Thoracic aorta (tissue), 2 donors: ENCODE measurements at regions not wholly inside any gene's neighbourhood (a gene's known extent, or its start where the extent isn't known, plus 50 kb on each side); places are given as distances from the start of the nearest gene placed in this dataset.

Experiments used
- ATAC-seq: fragments of 150-250 bp; one replicate; pipeline ENCODE4 v1.8.0; 2017; ENCODE audit warnings: low read depth; ENCODE audit not compliant: insufficient number of reproducible peaks, low FRiP score
- DNase-seq: peaks from one replicate; pipeline ENCODE4 v3.0.0-alpha.2; 2020; ENCODE audit warnings: low spot score
- H3K27ac ChIP-seq, 2 donors: fragments of 200-600 bp; sonication (generic); 1 replicate in 1 of 2; 2 replicates in 1 of 2; pipeline ENCODE4 v1.5.1; 2016; ENCODE audit warnings: mild to moderate bottlenecking in 2 of 2, moderate library complexity in 2 of 2
- H3K27me3 ChIP-seq: fragments of 200-600 bp; sonication (generic); replicated peaks from 2 replicates; pipeline ENCODE4 v1.6.0; 2016; ENCODE audit warnings: mild to moderate bottlenecking; ENCODE audit not compliant: insufficient read depth
- H3K36me3 ChIP-seq: fragments of 200-600 bp; sonication (generic); one replicate; pipeline ENCODE4 v1.5.1; 2016
- H3K4me1 ChIP-seq, 2 donors: fragments of 200-600 bp; sonication (generic); 1 replicate in 1 of 2; 2 replicates in 1 of 2; pipeline versions ENCODE4 v1.5.1 to v1.6.0; 2016; ENCODE audit warnings: low read depth in 2 of 2, mild to moderate bottlenecking in 1 of 2; ENCODE audit not compliant: control insufficient read depth in 1 of 2
- H3K4me3 ChIP-seq: fragments of 200-600 bp; sonication (generic); 2 replicates; pipeline ENCODE4 v1.5.1; 2016; ENCODE audit warnings: mild to moderate bottlenecking
- H3K9me3 ChIP-seq: fragments of 200-600 bp; sonication (generic); 2 replicates; pipeline ENCODE4 v1.5.1; 2016
- TF ChIP-seq, protein P1 (sequence below): fragments of 200-600 bp; sonication (generic); IDR thresholded peaks from one replicate; pipeline ENCODE4 v1.5.1; 2019; ENCODE audit warnings: antibody characterized with exemption

DNA sequence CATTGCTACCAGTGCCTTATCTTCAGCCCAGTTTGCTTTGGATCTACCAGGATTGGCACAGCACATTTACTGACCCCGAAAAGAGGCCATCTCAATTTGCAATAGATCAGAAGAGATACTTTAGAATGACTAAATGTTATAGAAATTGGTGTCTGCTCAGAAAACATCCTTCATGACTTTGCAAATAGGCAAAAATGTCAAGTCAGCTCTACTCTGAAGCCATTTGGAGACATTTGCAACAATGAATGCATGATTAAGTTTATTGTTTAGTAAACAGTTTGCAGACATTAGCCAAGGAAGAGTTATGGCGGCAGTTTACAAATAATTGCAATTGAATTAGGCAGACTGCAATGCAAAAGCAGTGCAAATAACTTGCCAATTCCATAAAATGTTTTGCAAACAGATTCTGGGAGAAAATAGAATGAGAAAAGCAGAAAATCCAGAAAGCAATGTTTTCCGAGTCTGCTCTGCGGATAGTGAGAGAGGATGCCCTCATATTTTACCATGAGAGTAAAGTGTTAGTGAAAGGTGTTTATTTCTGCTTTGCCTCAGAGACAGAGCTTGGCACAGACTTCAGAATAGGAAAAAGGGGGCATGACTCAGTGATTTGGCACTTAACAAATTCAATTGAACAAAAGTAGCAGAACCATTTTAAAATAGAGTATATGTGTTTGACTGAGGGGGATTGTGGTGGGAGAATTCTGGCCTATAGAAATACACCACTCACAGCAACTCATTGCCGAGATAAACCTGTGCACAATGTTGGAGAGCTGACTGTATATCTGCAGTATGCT, 334.9 kb upstream of the NR2F2 start:
- no peaks in the 10 kb centered on the region for H3K9me3 ChIP-seq
- DNase-seq: no peak
- H3K36me3 ChIP-seq: no peaks in the 10 kb centered on the region
- no peak overlapping the region for H3K27ac ChIP-seq
- H3K27me3 ChIP-seq: no peaks in the 10 kb centered on the region
- TF ChIP-seq, protein P1, sequence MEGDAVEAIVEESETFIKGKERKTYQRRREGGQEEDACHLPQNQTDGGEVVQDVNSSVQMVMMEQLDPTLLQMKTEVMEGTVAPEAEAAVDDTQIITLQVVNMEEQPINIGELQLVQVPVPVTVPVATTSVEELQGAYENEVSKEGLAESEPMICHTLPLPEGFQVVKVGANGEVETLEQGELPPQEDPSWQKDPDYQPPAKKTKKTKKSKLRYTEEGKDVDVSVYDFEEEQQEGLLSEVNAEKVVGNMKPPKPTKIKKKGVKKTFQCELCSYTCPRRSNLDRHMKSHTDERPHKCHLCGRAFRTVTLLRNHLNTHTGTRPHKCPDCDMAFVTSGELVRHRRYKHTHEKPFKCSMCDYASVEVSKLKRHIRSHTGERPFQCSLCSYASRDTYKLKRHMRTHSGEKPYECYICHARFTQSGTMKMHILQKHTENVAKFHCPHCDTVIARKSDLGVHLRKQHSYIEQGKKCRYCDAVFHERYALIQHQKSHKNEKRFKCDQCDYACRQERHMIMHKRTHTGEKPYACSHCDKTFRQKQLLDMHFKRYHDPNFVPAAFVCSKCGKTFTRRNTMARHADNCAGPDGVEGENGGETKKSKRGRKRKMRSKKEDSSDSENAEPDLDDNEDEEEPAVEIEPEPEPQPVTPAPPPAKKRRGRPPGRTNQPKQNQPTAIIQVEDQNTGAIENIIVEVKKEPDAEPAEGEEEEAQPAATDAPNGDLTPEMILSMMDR: no peak
- no peak overlapping the region for H3K4me3 ChIP-seq
- no peak for ATAC-seq
- peaks cover 0 to 6% of the 10 kb centered on the region in 2 donors for H3K4me1 ChIP-seq

DNA sequence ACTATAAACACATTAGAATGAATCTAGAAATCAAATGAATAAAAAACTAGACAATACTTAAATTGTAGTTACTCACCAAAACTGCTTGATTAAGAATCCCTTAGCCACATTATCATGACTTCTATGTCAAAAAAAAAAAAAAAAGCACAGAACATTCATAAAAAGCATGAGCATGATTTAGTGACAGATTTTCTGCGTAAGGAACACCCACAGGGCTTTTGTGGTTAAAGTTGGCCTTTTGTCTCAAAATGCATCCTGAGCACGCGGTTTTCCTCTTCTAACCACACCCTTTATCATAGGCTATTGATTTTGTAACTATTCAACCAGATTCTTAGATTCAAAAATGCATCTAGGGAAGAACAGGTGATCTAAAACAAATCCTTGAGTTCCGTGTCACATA, 334.0 kb upstream of the NR2F2 start:
- TF ChIP-seq, protein P1: no peak
- ATAC-seq (no peak), DNase-seq (no peak)
- no peak overlapping the region for H3K27ac ChIP-seq
- H3K4me1 ChIP-seq: peaks cover 0 to 6% of the 10 kb centered on the region in 2 donors
- H3K36me3 ChIP-seq: no peaks in the 10 kb centered on the region
- no peaks in the 10 kb centered on the region for H3K9me3 ChIP-seq
- no peaks in the 10 kb centered on the region for H3K27me3 ChIP-seq
- H3K4me3 ChIP-seq: no peak overlapping the region

DNA sequence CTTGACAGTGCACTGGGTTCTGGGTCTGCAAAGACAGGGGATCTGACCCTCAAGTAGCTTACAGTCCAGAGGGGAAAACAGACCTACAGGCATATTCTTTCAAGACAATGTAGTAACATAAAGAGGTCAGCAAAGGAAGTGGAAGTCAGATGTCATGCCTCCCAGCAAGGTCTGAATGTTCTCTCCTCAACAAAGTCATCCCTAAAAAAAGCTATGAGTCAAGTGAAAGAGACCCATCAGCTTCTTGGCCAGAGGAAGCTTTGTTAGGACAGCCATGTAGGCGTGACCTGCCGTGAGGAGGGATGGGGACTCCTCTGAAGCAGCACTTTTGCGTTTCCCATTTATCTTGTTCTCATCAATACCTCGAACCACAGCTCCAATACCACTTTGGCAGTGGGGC, 331.6 kb upstream of the NR2F2 start:
- Histone ChIP-seq H3K36me3 (no peaks in the 10 kb centered on the region), H3K4me3 (no peak overlapping the region), H3K4me1 (peaks cover 0 to 6% of the 10 kb centered on the region in 2 donors), H3K27ac (no peak overlapping the region), H3K27me3 (no peaks in the 10 kb centered on the region), H3K9me3 (no peaks in the 10 kb centered on the region)
- DNase-seq: no peak
- TF ChIP-seq, protein P1: no peak
- no peak for ATAC-seq

DNA sequence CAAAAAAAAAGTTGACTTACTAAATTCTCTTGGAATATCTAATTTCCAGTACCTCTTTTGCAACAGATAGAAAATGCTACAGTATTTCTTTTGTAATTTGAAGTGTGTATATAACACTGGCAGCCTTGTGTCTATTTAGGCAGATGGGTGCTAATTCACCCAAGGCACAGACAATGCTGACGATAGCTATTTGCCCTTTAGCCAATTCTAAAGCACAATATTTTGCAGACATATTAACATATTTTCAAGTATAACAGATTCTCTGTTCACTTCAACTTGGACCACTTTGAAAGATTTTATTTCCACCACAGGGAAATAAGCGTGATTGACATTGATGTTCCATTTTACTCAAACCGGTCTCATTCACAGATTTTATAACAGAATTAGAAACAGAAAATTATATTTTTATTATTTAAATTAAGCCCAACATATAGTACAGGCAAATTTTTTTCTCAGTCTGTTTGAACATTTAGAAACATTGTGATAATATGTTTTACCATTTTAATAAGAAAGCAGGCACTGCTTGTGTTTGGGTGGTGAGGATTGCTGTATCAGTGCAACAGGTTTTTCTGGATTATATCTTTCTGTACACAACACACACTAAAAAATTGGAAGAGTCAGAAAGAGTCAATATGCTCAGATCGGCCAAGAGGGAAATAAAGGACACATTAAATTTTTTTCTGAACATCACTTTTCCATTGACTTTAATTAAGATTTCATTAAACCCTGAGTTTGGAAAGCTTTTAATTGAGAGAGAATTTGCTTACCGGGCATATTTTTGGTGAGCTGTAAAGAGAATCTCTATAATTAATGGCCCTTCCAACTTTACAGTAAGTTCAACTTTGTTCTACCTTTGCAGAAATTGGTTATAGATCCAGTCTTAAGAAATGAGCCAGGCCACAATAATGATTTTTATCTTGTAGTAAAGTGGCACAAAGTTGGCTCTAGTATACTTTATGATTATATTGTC, 327.3 kb upstream of the NR2F2 start:
- no peaks in the 10 kb centered on the region for H3K9me3 ChIP-seq
- no peak overlapping the region for H3K27ac ChIP-seq
- H3K27me3 ChIP-seq: no peaks in the 10 kb centered on the region
- H3K4me3 ChIP-seq: no peak overlapping the region
- TF ChIP-seq, protein P1: no peak
- no peaks in the 10 kb centered on the region for H3K36me3 ChIP-seq
- peaks cover 3 to 13% of the 10 kb centered on the region in 2 donors for H3K4me1 ChIP-seq
- DNase-seq: no peak
- no peak for ATAC-seq

DNA sequence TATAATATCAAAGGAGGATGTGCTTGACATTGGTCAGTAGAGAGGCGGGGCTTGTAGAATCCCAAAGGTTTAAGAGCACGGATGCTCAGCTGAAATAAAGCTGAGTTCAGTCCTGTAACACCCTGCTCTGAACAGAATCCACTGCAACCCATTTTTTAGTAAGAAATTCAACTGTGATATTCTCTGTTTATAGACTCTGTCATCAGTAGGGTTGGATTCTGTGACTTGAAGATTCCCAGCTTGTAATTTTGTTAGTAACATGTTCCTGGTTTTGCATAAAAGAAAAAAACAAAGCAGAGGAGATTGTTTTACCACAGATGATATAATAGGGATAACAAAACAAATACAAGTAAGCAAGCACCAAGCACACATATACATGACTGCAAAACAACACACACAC, 324.6 kb upstream of the NR2F2 start:
- H3K27ac ChIP-seq: no peak overlapping the region
- H3K27me3 ChIP-seq: no peaks in the 10 kb centered on the region
- H3K36me3 ChIP-seq: no peaks in the 10 kb centered on the region
- ATAC-seq: no peak
- H3K4me1 ChIP-seq: peaks cover 3 to 13% of the 10 kb centered on the region in 2 donors
- H3K4me3 ChIP-seq: no peak overlapping the region
- H3K9me3 ChIP-seq: no peaks in the 10 kb centered on the region
- TF ChIP-seq, protein P1: no peak
- DNase-seq: no peak
